Neural progenitor cell (in vitro differentiated cells): ENCODE measurements at regions not wholly inside any gene's neighbourhood (a gene's known extent, or its start where the extent isn't known, plus 50 kb on each side); places are given as distances from the start of the nearest gene placed in this dataset.

Experiments used
- DNase-seq: peaks from one replicate; pipeline ENCODE4 v3.0.0-alpha.2; 2016; ENCODE audit warnings: low spot score
- H2AFZ ChIP-seq: fragments of 200-600 bp; sonication (generic); replicated peaks from 2 replicates; pipeline ENCODE4 v1.6.1; 2016; ENCODE audit warnings: antibody characterized with exemption
- H3F3A ChIP-seq: fragments of 200-600 bp; sonication (generic); 2 replicates; pipeline ENCODE4 v1.6.1; 2016; ENCODE audit warnings: antibody characterized with exemption, low read depth
- H3K27ac ChIP-seq: fragments of 200-600 bp; sonication (generic); 2 replicates; pipeline ENCODE4 v1.5.1; 2016; ENCODE audit warnings: mild to moderate bottlenecking
- H3K27me3 ChIP-seq: fragments of 200-600 bp; sonication (generic); 2 replicates; pipeline ENCODE4 v1.6.1; 2016; ENCODE audit warnings: mild to moderate bottlenecking, moderate library complexity
- H3K36me3 ChIP-seq: fragments of 200-600 bp; sonication (generic); 2 replicates; pipeline ENCODE4 v1.5.1; 2016
- H3K4me1 ChIP-seq: fragments of 200-600 bp; sonication (generic); 2 replicates; pipeline ENCODE4 v1.6.1; 2016; ENCODE audit warnings: mixed run types
- H3K4me2 ChIP-seq: fragments of 200-600 bp; sonication (generic); 2 replicates; pipeline ENCODE4 v1.6.1; 2016
- H3K4me3 ChIP-seq: fragments of 200-600 bp; sonication (generic); 2 replicates; pipeline ENCODE4 v1.5.1; 2016
- H3K79me2 ChIP-seq: fragments of 200-600 bp; sonication (generic); 2 replicates; pipeline ENCODE4 v1.6.1; 2016; ENCODE audit warnings: low read depth
- H3K9ac ChIP-seq: fragments of 200-600 bp; sonication (generic); 2 replicates; pipeline ENCODE4 v1.6.1; 2016
- H3K9me3 ChIP-seq: fragments of 200-600 bp; sonication (generic); 2 replicates; pipeline ENCODE4 v1.5.1; 2016; ENCODE audit warnings: low read depth
- H4K20me1 ChIP-seq: fragments of 200-600 bp; sonication (generic); 2 replicates; pipeline ENCODE4 v1.6.1; 2016; ENCODE audit warnings: low read depth
- H3K27ac Mint-ChIP-seq: 3 replicates; pipeline ENCODE4 v1.8.0; 2021; ENCODE audit warnings: mixed read lengths
- H3K27me3 Mint-ChIP-seq: 2 replicates; pipeline ENCODE4 v1.8.0; 2022; ENCODE audit warnings: low read depth, mild to moderate bottlenecking, inconsistent platforms, moderate library complexity, mixed read lengths; ENCODE audit not compliant: insufficient read depth
- H3K36me3 Mint-ChIP-seq: 3 replicates; pipeline ENCODE4 v1.8.0; 2021; ENCODE audit warnings: mixed read lengths
- H3K4me1 Mint-ChIP-seq: 3 replicates; pipeline ENCODE4 v1.8.0; 2021; ENCODE audit warnings: mixed read lengths
- H3K4me3 Mint-ChIP-seq: 3 replicates; pipeline ENCODE4 v1.8.0; 2021; ENCODE audit warnings: mild to moderate bottlenecking, moderate library complexity, mixed read lengths
- H3K9me3 Mint-ChIP-seq: 3 replicates; pipeline ENCODE4 v1.8.0; 2020; ENCODE audit warnings: mixed read lengths
- EZH2 ChIP-seq: fragments of 200-600 bp; sonication (generic); IDR thresholded peaks from 2 replicates; pipeline ENCODE4 v1.6.1; 2017; ENCODE audit warnings: antibody characterized with exemption, mild to moderate bottlenecking, moderate library complexity
- EZH2phosphoT487 ChIP-seq: fragments of 200-600 bp; sonication (generic); IDR thresholded peaks from 2 replicates; pipeline ENCODE4 v1.6.1; 2017; ENCODE audit warnings: antibody characterized with exemption
- TF ChIP-seq, protein P1 (sequence below): fragments of 200-600 bp; sonication (generic); IDR thresholded peaks from 2 replicates; pipeline ENCODE4 v1.5.1; 2017; ENCODE audit warnings: antibody characterized with exemption, mild to moderate bottlenecking

DNA sequence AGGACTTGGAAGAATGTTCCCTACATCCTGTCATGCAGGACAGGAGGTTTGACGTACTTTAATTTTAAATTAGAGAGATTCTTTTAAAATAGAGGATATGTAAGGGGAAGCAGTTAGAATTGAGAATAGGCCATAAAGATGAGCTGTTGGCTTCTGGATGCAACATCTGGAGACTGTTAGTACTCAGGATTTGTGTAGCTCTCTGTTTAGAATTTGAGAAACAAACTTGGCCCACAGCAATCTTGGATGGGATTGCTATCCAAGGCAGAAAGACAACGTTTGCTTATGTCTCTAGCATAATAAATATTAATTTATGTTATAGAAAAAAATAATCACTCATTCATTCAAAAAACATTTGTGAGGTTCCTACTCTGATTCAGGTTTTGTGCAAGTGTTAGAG, 398.4 kb upstream of the NOVA1 start:
- H3K9me3 ChIP-seq = no peaks in the 10 kb centered on the region
- H3K36me3 ChIP-seq = no peaks in the 10 kb centered on the region
- Mint-ChIP-seq H3K4me1 (no peaks in the 10 kb centered on the region), H3K36me3 (no peaks in the 10 kb centered on the region), H3K27me3 (no peaks in the 10 kb centered on the region), H3K9me3 (no peaks in the 10 kb centered on the region), H3K4me3 (no peak overlapping the region), H3K27ac (no peak overlapping the region)
- no peaks in the 10 kb centered on the region for H3F3A ChIP-seq
- no peaks in the 10 kb centered on the region for H3K27me3 ChIP-seq
- no peak overlapping the region for H3K4me2 ChIP-seq
- no peak overlapping the region for H3K4me3 ChIP-seq
- no peaks in the 10 kb centered on the region for H3K79me2 ChIP-seq
- H4K20me1 ChIP-seq = no peaks in the 10 kb centered on the region
- no peak for DNase-seq
- H3K27ac ChIP-seq = no peak overlapping the region
- TF ChIP-seq EZH2 = no peak
- no peak for TF ChIP-seq EZH2phosphoT487
- TF ChIP-seq, protein P1, sequence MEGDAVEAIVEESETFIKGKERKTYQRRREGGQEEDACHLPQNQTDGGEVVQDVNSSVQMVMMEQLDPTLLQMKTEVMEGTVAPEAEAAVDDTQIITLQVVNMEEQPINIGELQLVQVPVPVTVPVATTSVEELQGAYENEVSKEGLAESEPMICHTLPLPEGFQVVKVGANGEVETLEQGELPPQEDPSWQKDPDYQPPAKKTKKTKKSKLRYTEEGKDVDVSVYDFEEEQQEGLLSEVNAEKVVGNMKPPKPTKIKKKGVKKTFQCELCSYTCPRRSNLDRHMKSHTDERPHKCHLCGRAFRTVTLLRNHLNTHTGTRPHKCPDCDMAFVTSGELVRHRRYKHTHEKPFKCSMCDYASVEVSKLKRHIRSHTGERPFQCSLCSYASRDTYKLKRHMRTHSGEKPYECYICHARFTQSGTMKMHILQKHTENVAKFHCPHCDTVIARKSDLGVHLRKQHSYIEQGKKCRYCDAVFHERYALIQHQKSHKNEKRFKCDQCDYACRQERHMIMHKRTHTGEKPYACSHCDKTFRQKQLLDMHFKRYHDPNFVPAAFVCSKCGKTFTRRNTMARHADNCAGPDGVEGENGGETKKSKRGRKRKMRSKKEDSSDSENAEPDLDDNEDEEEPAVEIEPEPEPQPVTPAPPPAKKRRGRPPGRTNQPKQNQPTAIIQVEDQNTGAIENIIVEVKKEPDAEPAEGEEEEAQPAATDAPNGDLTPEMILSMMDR = no peak
- H3K4me1 ChIP-seq = no peaks in the 10 kb centered on the region
- no peak overlapping the region for H2AFZ ChIP-seq
- H3K9ac ChIP-seq = no peak overlapping the region

DNA sequence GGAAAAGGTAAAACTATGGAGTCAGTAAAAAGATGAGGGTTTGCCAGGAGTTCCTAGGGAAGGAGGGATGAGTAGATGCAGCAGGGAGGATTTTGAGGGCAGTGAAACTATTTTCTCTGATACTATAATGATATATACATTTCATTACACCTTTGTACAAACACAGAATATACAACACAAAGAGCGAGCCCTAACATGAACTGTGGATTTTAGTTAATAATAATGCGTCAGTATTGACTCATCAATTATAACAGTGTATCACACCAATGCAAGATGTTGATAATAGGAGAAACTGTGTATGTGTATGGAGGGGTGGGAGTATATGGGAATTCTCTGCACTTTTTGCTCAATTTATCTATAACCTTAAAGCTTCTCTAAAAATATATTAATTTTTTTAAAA, 404.3 kb upstream of the NOVA1 start:
- Histone ChIP-seq H3K9ac (no peak overlapping the region), H4K20me1 (no peaks in the 10 kb centered on the region), H3K27ac (no peak overlapping the region), H3K36me3 (no peaks in the 10 kb centered on the region), H3F3A (no peaks in the 10 kb centered on the region), H3K27me3 (no peaks in the 10 kb centered on the region), H2AFZ (no peak overlapping the region), H3K4me3 (no peak overlapping the region), H3K79me2 (no peaks in the 10 kb centered on the region), H3K4me1 (no peaks in the 10 kb centered on the region), H3K9me3 (no peaks in the 10 kb centered on the region), H3K4me2 (no peak overlapping the region)
- H3K9me3 Mint-ChIP-seq = no peaks in the 10 kb centered on the region
- H3K27me3 Mint-ChIP-seq = no peaks in the 10 kb centered on the region
- no peaks in the 10 kb centered on the region for H3K4me1 Mint-ChIP-seq
- H3K27ac Mint-ChIP-seq = no peak overlapping the region
- no peak for DNase-seq
- H3K4me3 Mint-ChIP-seq = no peak overlapping the region
- TF ChIP-seq EZH2 (no peak), EZH2phosphoT487 (no peak)
- TF ChIP-seq, protein P1 = no peak
- H3K36me3 Mint-ChIP-seq = no peaks in the 10 kb centered on the region

DNA sequence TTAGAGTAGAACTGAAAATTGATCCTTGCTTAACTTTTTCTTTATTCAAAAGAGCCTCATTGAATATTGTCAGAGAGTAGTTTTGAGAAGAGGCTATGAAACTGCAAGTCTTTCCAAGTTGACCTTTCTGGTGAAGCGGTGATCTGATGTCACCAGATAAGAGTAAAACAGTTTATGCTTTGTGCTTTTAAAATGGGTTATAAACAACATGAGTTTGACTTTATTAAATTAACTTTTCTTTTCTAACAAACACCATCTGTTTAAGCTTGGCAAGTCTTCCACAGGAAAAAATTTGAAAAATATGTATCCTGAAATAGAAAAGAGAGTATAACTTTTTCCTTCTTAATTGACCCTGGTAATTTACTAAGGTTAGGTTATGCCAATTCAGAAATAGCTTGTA, 408.7 kb upstream of the NOVA1 start:
- H3K27ac Mint-ChIP-seq = no peak overlapping the region
- DNase-seq = no peak
- Histone ChIP-seq H4K20me1 (no peaks in the 10 kb centered on the region), H3F3A (no peaks in the 10 kb centered on the region), H3K4me1 (no peaks in the 10 kb centered on the region), H3K4me2 (no peak overlapping the region), H3K9me3 (no peaks in the 10 kb centered on the region), H3K27me3 (no peaks in the 10 kb centered on the region), H3K36me3 (no peaks in the 10 kb centered on the region), H3K27ac (no peak overlapping the region), H3K79me2 (no peaks in the 10 kb centered on the region), H3K4me3 (no peak overlapping the region), H2AFZ (no peak overlapping the region), H3K9ac (no peak overlapping the region)
- TF ChIP-seq EZH2 (no peak), EZH2phosphoT487 (no peak)
- TF ChIP-seq, protein P1 = no peak
- H3K9me3 Mint-ChIP-seq = no peaks in the 10 kb centered on the region
- H3K36me3 Mint-ChIP-seq = no peaks in the 10 kb centered on the region
- H3K27me3 Mint-ChIP-seq = no peaks in the 10 kb centered on the region
- H3K4me3 Mint-ChIP-seq = no peak overlapping the region
- H3K4me1 Mint-ChIP-seq = no peaks in the 10 kb centered on the region

DNA sequence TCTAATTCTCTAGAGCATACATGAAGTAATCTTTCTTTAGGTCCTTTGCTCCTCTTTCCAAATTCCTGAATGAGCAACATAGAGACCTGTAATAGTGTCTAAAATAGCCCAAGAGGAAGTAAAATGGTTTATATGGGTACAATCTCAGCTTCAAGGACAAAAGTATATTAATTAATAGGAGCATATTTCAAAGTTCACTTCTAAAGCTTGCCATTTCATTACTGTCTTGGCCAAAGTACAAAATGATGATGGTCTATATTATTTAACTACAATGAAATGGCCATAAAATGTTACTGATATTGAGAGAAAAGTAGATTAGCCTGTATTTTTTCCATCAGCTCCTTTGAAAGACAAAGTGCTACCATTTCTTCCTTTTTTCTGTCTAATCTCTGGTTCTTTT, 410.4 kb upstream of the NOVA1 start:
- Histone ChIP-seq H3K9me3 (no peaks in the 10 kb centered on the region), H3K79me2 (no peaks in the 10 kb centered on the region), H3K9ac (no peak overlapping the region), H3F3A (no peaks in the 10 kb centered on the region), H3K36me3 (no peaks in the 10 kb centered on the region), H3K4me1 (no peaks in the 10 kb centered on the region), H3K4me3 (no peak overlapping the region), H3K27me3 (no peaks in the 10 kb centered on the region), H3K4me2 (no peak overlapping the region), H3K27ac (no peak overlapping the region), H2AFZ (no peak overlapping the region), H4K20me1 (no peaks in the 10 kb centered on the region)
- Mint-ChIP-seq H3K4me3 (no peak overlapping the region), H3K27me3 (no peaks in the 10 kb centered on the region), H3K27ac (no peak overlapping the region), H3K36me3 (no peaks in the 10 kb centered on the region), H3K4me1 (no peaks in the 10 kb centered on the region), H3K9me3 (no peaks in the 10 kb centered on the region)
- TF ChIP-seq EZH2 = no peak
- TF ChIP-seq, protein P1 = no peak
- TF ChIP-seq EZH2phosphoT487 = no peak
- no peak for DNase-seq
